HEK293T (cell line): ENCODE measurements at regions not wholly inside any gene's neighbourhood (a gene's known extent, or its start where the extent isn't known, plus 50 kb on each side); places are given as distances from the start of the nearest gene placed in this dataset.
"Not testable (repeated sequence)": the region's sequence is repeated elsewhere in the genome, so short reads cannot be mapped to it uniquely, and the experiment has no call there.

Source experiments
- BHLHE40 ChIP-seq: fragments of 450-650 bp; IDR thresholded peaks from 2 replicates; pipeline ENCODE4 v1.6.1; 2016; ENCODE audit warnings: mild to moderate bottlenecking, moderate library complexity, borderline replicate concordance
- ELF4 ChIP-seq: fragments of 450-650 bp; IDR thresholded peaks from 2 replicates; pipeline ENCODE4 v1.6.1; 2017; ENCODE audit warnings: antibody characterized with exemption
- FOXA1 ChIP-seq: fragments of 450-650 bp; IDR thresholded peaks from 2 replicates; pipeline ENCODE4 v1.6.1; 2016; ENCODE audit warnings: mild to moderate bottlenecking
- FOXK2 ChIP-seq: fragments of 450-650 bp; IDR thresholded peaks from 2 replicates; pipeline ENCODE4 v1.6.1; 2016; ENCODE audit warnings: mild to moderate bottlenecking
- L3MBTL2 ChIP-seq: fragments of 450-650 bp; conservative IDR thresholded peaks from 2 replicates; pipeline ENCODE4 v1.6.1; 2016; ENCODE audit warnings: mild to moderate bottlenecking
- LEF1 ChIP-seq: fragments of 450-650 bp; IDR thresholded peaks from 2 replicates; pipeline ENCODE4 v1.6.1; 2017; ENCODE audit warnings: mild to moderate bottlenecking, borderline replicate concordance
- NFRKB ChIP-seq: fragments of 450-650 bp; IDR thresholded peaks from 2 replicates; pipeline ENCODE4 v1.6.1; 2016; ENCODE audit warnings: mild to moderate bottlenecking, moderate library complexity
- PKNOX1 ChIP-seq: fragments of 450-650 bp; IDR thresholded peaks from 2 replicates; pipeline ENCODE4 v1.6.1; 2016
- SP1 ChIP-seq: fragments of 450-650 bp; IDR thresholded peaks from 2 replicates; pipeline ENCODE4 v1.6.1; 2017
- SUZ12 ChIP-seq: fragments of 450-650 bp; IDR thresholded peaks from 2 replicates; pipeline ENCODE4 v1.6.1; 2016; ENCODE audit warnings: mild to moderate bottlenecking
- TARDBP ChIP-seq: fragments of 450-650 bp; IDR thresholded peaks from 2 replicates; pipeline ENCODE4 v1.6.1; 2016
- ZNF384 ChIP-seq: fragments of 450-650 bp; IDR thresholded peaks from 2 replicates; pipeline ENCODE4 v1.6.1; 2016

GRCh38 chr2:94583081-94583723 lies 288.0 kb upstream of the TEKT4 start:
- not testable (repeated sequence) for TF ChIP-seq TARDBP, SP1, LEF1, ELF4, FOXA1, ZNF384, BHLHE40, PKNOX1, FOXK2, SUZ12, L3MBTL2, NFRKB
